DND-41 (cell line): ENCODE measurements at regions not wholly inside any gene's neighbourhood (a gene's known extent, or its start where the extent isn't known, plus 50 kb on each side); places are given as distances from the start of the nearest gene placed in this dataset.

ENCODE experiments used
- ATAC-seq: fragments of 200-7000 bp; cut with Tn5 transposase; 3 replicates; pipeline ENCODE4 v1.9.1; 2021; ENCODE audit warnings: low read depth; ENCODE audit not compliant: insufficient read depth
- DNase-seq: peaks from one replicate; pipeline ENCODE4 v3.0.0-alpha.2; 2020
- H2AFZ ChIP-seq: 2 replicates; pipeline ENCODE4 v1.6.0; 2012; ENCODE audit warnings: low read depth, low read length
- H3K27ac ChIP-seq: 2 replicates; pipeline ENCODE4 v1.5.1; 2012; ENCODE audit warnings: low read length, inconsistent platforms
- H3K27me3 ChIP-seq: fragments of 200-600 bp; sonication (generic); 2 replicates; pipeline ENCODE4 v1.6.0; 2012; ENCODE audit warnings: low read length, mild to moderate bottlenecking, inconsistent platforms; ENCODE audit not compliant: insufficient read depth, poor library complexity
- H3K36me3 ChIP-seq: 2 replicates; pipeline ENCODE4 v1.5.1; 2012; ENCODE audit warnings: low read length, inconsistent platforms; ENCODE audit not compliant: insufficient read depth
- H3K4me1 ChIP-seq: 2 replicates; pipeline ENCODE4 v1.5.1; 2012; ENCODE audit warnings: mild to moderate bottlenecking, low read length; ENCODE audit not compliant: insufficient read depth
- H3K4me2 ChIP-seq: 2 replicates; pipeline ENCODE4 v1.6.0; 2012; ENCODE audit warnings: mild to moderate bottlenecking, moderate library complexity, low read length, inconsistent platforms; ENCODE audit not compliant: insufficient read depth
- H3K4me3 ChIP-seq, 2 experiments: fragments of 200-600 bp in 1 of 2; shearing (Covaris generic) in 1 of 2; 2 replicates each; pipeline ENCODE4 v1.5.1; 2012 to 2016; ENCODE audit warnings: inconsistent platforms in 2 of 2, low read length in 2 of 2, mild to moderate bottlenecking in 2 of 2, low read depth in 1 of 2, moderate library complexity in 1 of 2
- H3K79me2 ChIP-seq: 2 replicates; pipeline ENCODE4 v1.6.0; 2012; ENCODE audit warnings: low read length, inconsistent platforms; ENCODE audit not compliant: insufficient read depth
- H3K9ac ChIP-seq: 2 replicates; pipeline ENCODE4 v1.6.0; 2012; ENCODE audit warnings: low read depth, mild to moderate bottlenecking, inconsistent platforms, low read length, moderate library complexity
- H3K9me3 ChIP-seq: 2 replicates; pipeline ENCODE4 v1.5.1; 2012; ENCODE audit warnings: low read length, moderate library complexity, mild to moderate bottlenecking, inconsistent platforms; ENCODE audit not compliant: insufficient read depth, severe bottlenecking
- H4K20me1 ChIP-seq: 2 replicates; pipeline ENCODE4 v1.6.0; 2012; ENCODE audit warnings: low read length; ENCODE audit not compliant: insufficient read depth
- CTCF ChIP-seq: IDR thresholded peaks from 2 replicates; pipeline ENCODE4 v1.5.1; 2012; ENCODE audit warnings: borderline replicate concordance, low read length, moderate library complexity, mild to moderate bottlenecking; ENCODE audit not compliant: poor library complexity, severe bottlenecking; ENCODE audit errors: extremely low read depth
- EZH2 ChIP-seq: IDR thresholded peaks from 3 replicates; pipeline ENCODE4 v1.6.1; 2012; ENCODE audit warnings: borderline replicate concordance, low read depth, mild to moderate bottlenecking, moderate library complexity, low read length, inconsistent platforms; ENCODE audit not compliant: severe bottlenecking

- no peak overlapping the region for H3K4me3 ChIP-seq
- H3K36me3 ChIP-seq = no peaks in the 10 kb centered on the region
- H2AFZ ChIP-seq = no peak overlapping the region
- ATAC-seq (no peak), DNase-seq (no peak)
- H3K4me1 ChIP-seq = no peaks in the 10 kb centered on the region
- H3K9ac ChIP-seq = no peak overlapping the region
- no peaks in the 10 kb centered on the region for H3K79me2 ChIP-seq
- H3K27me3 ChIP-seq = peaks cover 4% of the 10 kb centered on the region
- H3K9me3 ChIP-seq = no peaks in the 10 kb centered on the region
- H3K27ac ChIP-seq = no peak overlapping the region
- H4K20me1 ChIP-seq = no peaks in the 10 kb centered on the region
- no peak overlapping the region for H3K4me2 ChIP-seq
- TF ChIP-seq EZH2 = no peak
- TF ChIP-seq CTCF = no peak
Measured at GRCh38 chr10:120111628-120112027, 219.1 kb downstream of the SEC23IP start.

- no peak for ATAC-seq
- no peak for DNase-seq
- peaks cover 4% of the 10 kb centered on the region for H3K27me3 ChIP-seq
- no peak overlapping the region for H3K27ac ChIP-seq
- H4K20me1 ChIP-seq = no peaks in the 10 kb centered on the region
- no peaks in the 10 kb centered on the region for H3K4me1 ChIP-seq
- H2AFZ ChIP-seq = no peak overlapping the region
- H3K79me2 ChIP-seq = no peaks in the 10 kb centered on the region
- no peaks in the 10 kb centered on the region for H3K36me3 ChIP-seq
- TF ChIP-seq CTCF (no peak), EZH2 (no peak)
- H3K4me3 ChIP-seq = no peak overlapping the region
- H3K4me2 ChIP-seq = no peak overlapping the region
- no peak overlapping the region for H3K9ac ChIP-seq
- no peaks in the 10 kb centered on the region for H3K9me3 ChIP-seq
Measured at GRCh38 chr10:120112809-120113208, 220.3 kb downstream of the SEC23IP start.

GRCh38 chr10:120115959-120116358 is 223.4 kb downstream of the SEC23IP start:
- Histone ChIP-seq H3K79me2 (no peaks in the 10 kb centered on the region), H4K20me1 (no peaks in the 10 kb centered on the region), H3K4me2 (no peak overlapping the region), H3K27ac (no peak overlapping the region), H3K36me3 (no peaks in the 10 kb centered on the region), H3K9me3 (no peaks in the 10 kb centered on the region), H3K27me3 (peaks cover 4% of the 10 kb centered on the region), H2AFZ (no peak overlapping the region), H3K4me1 (no peaks in the 10 kb centered on the region), H3K9ac (no peak overlapping the region), H3K4me3 (no peak overlapping the region)
- ATAC-seq (no peak), DNase-seq (no peak)
- TF ChIP-seq EZH2 (no peak), CTCF (no peak)

- H3K4me3 ChIP-seq = no peak overlapping the region
- no peak overlapping the region for H3K4me2 ChIP-seq
- TF ChIP-seq EZH2 (no peak), CTCF (no peak)
- H3K27ac ChIP-seq = no peak overlapping the region
- H3K4me1 ChIP-seq = no peaks in the 10 kb centered on the region
- no peaks in the 10 kb centered on the region for H3K9me3 ChIP-seq
- no peak overlapping the region for H2AFZ ChIP-seq
- DNase-seq (no peak), ATAC-seq (no peak)
- H3K27me3 ChIP-seq = no peaks in the 10 kb centered on the region
- no peak overlapping the region for H3K9ac ChIP-seq
- H4K20me1 ChIP-seq = no peaks in the 10 kb centered on the region
- no peaks in the 10 kb centered on the region for H3K79me2 ChIP-seq
- H3K36me3 ChIP-seq = no peaks in the 10 kb centered on the region
Measured at GRCh38 chr10:120121768-120122167, 229.2 kb downstream of the SEC23IP start.
